Neural cell (in vitro differentiated cells): ENCODE measurements at regions not wholly inside any gene's neighbourhood (a gene's known extent, or its start where the extent isn't known, plus 50 kb on each side); places are given as distances from the start of the nearest gene placed in this dataset.

ENCODE experiments used
- H2AFZ ChIP-seq: fragments of 200-600, 300-800 bp; sonication (generic), shearing (Covaris generic); 2 replicates; pipeline ENCODE4 v1.6.0; 2014; ENCODE audit warnings: low read depth, mild to moderate bottlenecking, antibody characterized with exemption, low read length, moderate library complexity
- H3F3A ChIP-seq: fragments of 200-600 bp; shearing (Covaris generic); 2 replicates; pipeline ENCODE4 v1.6.1; 2016; ENCODE audit warnings: mild to moderate bottlenecking, moderate library complexity, mixed read lengths, antibody characterized with exemption, low read length; ENCODE audit not compliant: insufficient read depth, poor library complexity, severe bottlenecking
- H3K27ac ChIP-seq: fragments of 200-600, 300-800 bp; sonication (generic), shearing (Covaris generic); 2 replicates; pipeline ENCODE4 v1.5.1; 2014; ENCODE audit warnings: mild to moderate bottlenecking, low read length, moderate library complexity
- H3K27me3 ChIP-seq: fragments of 300-800, 200-600 bp; sonication (generic), shearing (Covaris generic); 2 replicates; pipeline ENCODE4 v1.6.0; 2014; ENCODE audit warnings: mild to moderate bottlenecking, low read depth, low read length, moderate library complexity; ENCODE audit not compliant: insufficient read depth
- H3K36me3 ChIP-seq: fragments of 300-800, 200-600 bp; sonication (generic), shearing (Covaris generic); 2 replicates; pipeline ENCODE4 v1.5.1; 2014; ENCODE audit warnings: mild to moderate bottlenecking, antibody characterized with exemption, low read length, moderate library complexity; ENCODE audit not compliant: insufficient read depth
- H3K4me2 ChIP-seq: fragments of 300-800, 200-600 bp; sonication (generic), shearing (Covaris generic); 2 replicates; pipeline ENCODE4 v1.6.0; 2014; ENCODE audit warnings: mild to moderate bottlenecking, low read length
- H3K4me3 ChIP-seq: fragments of 300-800, 200-600 bp; sonication (generic), shearing (Covaris generic); 2 replicates; pipeline ENCODE4 v1.5.1; 2014; ENCODE audit warnings: mild to moderate bottlenecking, low read length, moderate library complexity
- H3K79me2 ChIP-seq: fragments of 200-600 bp; shearing (Covaris generic); replicated peaks from 2 replicates; pipeline ENCODE4 v1.6.0; 2014; ENCODE audit warnings: mild to moderate bottlenecking, low read length, moderate library complexity; ENCODE audit not compliant: insufficient read depth
- H3K9ac ChIP-seq: fragments of 300-800, 200-600 bp; sonication (generic), shearing (Covaris generic); 2 replicates; pipeline ENCODE4 v1.6.1; 2016; ENCODE audit warnings: mild to moderate bottlenecking, low read length, mixed read lengths
- H3K9me2 ChIP-seq: fragments of 200-600 bp; shearing (Covaris generic); 2 replicates; pipeline ENCODE4 v1.6.1; 2016; ENCODE audit warnings: mild to moderate bottlenecking, low read length, mixed read lengths; ENCODE audit not compliant: insufficient read depth
- H3K9me3 ChIP-seq: fragments of 200-600, 300-800 bp; sonication (generic), shearing (Covaris generic); 2 replicates; pipeline ENCODE4 v1.6.1; 2016; ENCODE audit warnings: mild to moderate bottlenecking, mixed run types, low read length, moderate library complexity, mixed read lengths
- H4K20me1 ChIP-seq: fragments of 200-600 bp; shearing (Covaris generic); 2 replicates; pipeline ENCODE4 v1.6.1; 2016; ENCODE audit warnings: mild to moderate bottlenecking, mixed run types; ENCODE audit not compliant: insufficient read depth
- CTCF ChIP-seq: fragments of 450-650 bp; IDR thresholded peaks from 2 replicates; pipeline ENCODE4 v1.5.1; 2014; ENCODE audit warnings: antibody characterized with exemption, mild to moderate bottlenecking, moderate library complexity; ENCODE audit not compliant: poor library complexity, severe bottlenecking
- EP300 ChIP-seq: fragments of 450-650 bp; conservative IDR thresholded peaks from 2 replicates; pipeline ENCODE4 v1.6.1; 2014; ENCODE audit warnings: antibody characterized with exemption, mild to moderate bottlenecking, moderate library complexity; ENCODE audit not compliant: poor library complexity, severe bottlenecking
- EZH2 ChIP-seq: fragments of 200-600, 300-800 bp; shearing (Covaris generic), sonication (generic); IDR thresholded peaks from 2 replicates; pipeline ENCODE4 v1.6.1; 2014; ENCODE audit warnings: antibody characterized with exemption, low read length, borderline replicate concordance, mild to moderate bottlenecking; ENCODE audit not compliant: insufficient read depth, poor library complexity, severe bottlenecking
- MXI1 ChIP-seq: fragments of 450-650 bp; conservative IDR thresholded peaks from 2 replicates; pipeline ENCODE4 v1.6.1; 2014; ENCODE audit warnings: antibody characterized with exemption, mild to moderate bottlenecking; ENCODE audit not compliant: poor library complexity, severe bottlenecking
- POLR2AphosphoS5 ChIP-seq: IDR thresholded peaks from 2 replicates; pipeline ENCODE4 v1.6.1; 2012
- RAD21 ChIP-seq: fragments of 450-650 bp; conservative IDR thresholded peaks from 2 replicates; pipeline ENCODE4 v1.6.1; 2014; ENCODE audit warnings: antibody characterized with exemption, mild to moderate bottlenecking, moderate library complexity
- REST ChIP-seq: IDR thresholded peaks from 2 replicates; pipeline ENCODE4 v1.6.1; 2012; ENCODE audit warnings: borderline replicate concordance
- SMC3 ChIP-seq: fragments of 450-650 bp; conservative IDR thresholded peaks from 2 replicates; pipeline ENCODE4 v1.6.1; 2014; ENCODE audit warnings: antibody characterized with exemption, mild to moderate bottlenecking, moderate library complexity; ENCODE audit not compliant: poor library complexity
- TAF1 ChIP-seq: IDR thresholded peaks from 2 replicates; pipeline ENCODE4 v1.6.1; 2012; ENCODE audit warnings: low read depth

GRCh38 chr16:65727534-65728137 lies 605.8 kb upstream of the CDH11 start:
- Histone ChIP-seq H2AFZ (no peak overlapping the region), H3K4me2 (no peak overlapping the region), H3K27ac (no peak overlapping the region), H3F3A (no peaks in the 10 kb centered on the region), H3K79me2 (no peaks in the 10 kb centered on the region), H3K9me2 (no peaks in the 10 kb centered on the region), H3K36me3 (no peaks in the 10 kb centered on the region), H3K4me3 (no peak overlapping the region), H3K27me3 (no peaks in the 10 kb centered on the region), H4K20me1 (no peaks in the 10 kb centered on the region), H3K9ac (no peak overlapping the region), H3K9me3 (no peaks in the 10 kb centered on the region)
- TF ChIP-seq REST (no peak), SMC3 (no peak), EP300 (no peak), POLR2AphosphoS5 (no peak)

- H2AFZ ChIP-seq, result no peak overlapping the region
- H3K79me2 ChIP-seq, result no peaks in the 10 kb centered on the region
- no peak overlapping the region for H3K27ac ChIP-seq
- H3K9ac ChIP-seq, result no peak overlapping the region
- H3K9me3 ChIP-seq, result no peaks in the 10 kb centered on the region
- H3K4me2 ChIP-seq, result no peak overlapping the region
- no peak overlapping the region for H3K4me3 ChIP-seq
- H3K36me3 ChIP-seq, result no peaks in the 10 kb centered on the region
- TF ChIP-seq SMC3, result no peak
- no peak for TF ChIP-seq MXI1
- no peak for TF ChIP-seq POLR2AphosphoS5
- no peak for TF ChIP-seq TAF1
- no peak for TF ChIP-seq CTCF
- TF ChIP-seq REST, result no peak
- TF ChIP-seq EP300, result no peak
- no peak for TF ChIP-seq EZH2
- TF ChIP-seq RAD21, result no peak
- no peaks in the 10 kb centered on the region for H3F3A ChIP-seq
- H4K20me1 ChIP-seq, result no peaks in the 10 kb centered on the region
- no peaks in the 10 kb centered on the region for H3K27me3 ChIP-seq
- no peaks in the 10 kb centered on the region for H3K9me2 ChIP-seq
These were observed 603.4 kb upstream of the CDH11 start for GRCh38 chr16:65725156-65725845.
